SJCRH30 (cell line): ENCODE measurements at regions not wholly inside any gene's neighbourhood (a gene's known extent, or its start where the extent isn't known, plus 50 kb on each side); places are given as distances from the start of the nearest gene placed in this dataset.

ENCODE experiments used
- DNase-seq, 2 experiments: peaks; one replicate each; pipeline ENCODE4 v3.0.0-alpha.2; 2015 to 2020
- H3K27ac ChIP-seq: fragments of 250-450 bp; sonication (Bioruptor Pico); 2 replicates; pipeline ENCODE4 v1.5.1; 2020; ENCODE audit warnings: mild to moderate bottlenecking, moderate library complexity
- H3K27me3 ChIP-seq: fragments of 250-450 bp; sonication (Bioruptor Pico); 2 replicates; pipeline ENCODE4 v1.5.1; 2020; ENCODE audit warnings: mild to moderate bottlenecking, moderate library complexity
- H3K36me3 ChIP-seq: fragments of 250-450 bp; sonication (Bioruptor Pico); 2 replicates; pipeline ENCODE4 v1.5.1; 2020; ENCODE audit warnings: mild to moderate bottlenecking, moderate library complexity
- H3K4me1 ChIP-seq: fragments of 250-450 bp; sonication (Bioruptor Pico); 2 replicates; pipeline ENCODE4 v1.5.1; 2020; ENCODE audit warnings: mild to moderate bottlenecking, moderate library complexity
- H3K4me3 ChIP-seq: fragments of 250-450 bp; sonication (Bioruptor Pico); 2 replicates; pipeline ENCODE4 v1.5.1; 2020; ENCODE audit warnings: mild to moderate bottlenecking, moderate library complexity
- H3K9me3 ChIP-seq: fragments of 250-450 bp; sonication (Bioruptor Pico); replicated peaks from 2 replicates; pipeline ENCODE4 v1.5.1; 2020; ENCODE audit warnings: mild to moderate bottlenecking, moderate library complexity

DNA sequence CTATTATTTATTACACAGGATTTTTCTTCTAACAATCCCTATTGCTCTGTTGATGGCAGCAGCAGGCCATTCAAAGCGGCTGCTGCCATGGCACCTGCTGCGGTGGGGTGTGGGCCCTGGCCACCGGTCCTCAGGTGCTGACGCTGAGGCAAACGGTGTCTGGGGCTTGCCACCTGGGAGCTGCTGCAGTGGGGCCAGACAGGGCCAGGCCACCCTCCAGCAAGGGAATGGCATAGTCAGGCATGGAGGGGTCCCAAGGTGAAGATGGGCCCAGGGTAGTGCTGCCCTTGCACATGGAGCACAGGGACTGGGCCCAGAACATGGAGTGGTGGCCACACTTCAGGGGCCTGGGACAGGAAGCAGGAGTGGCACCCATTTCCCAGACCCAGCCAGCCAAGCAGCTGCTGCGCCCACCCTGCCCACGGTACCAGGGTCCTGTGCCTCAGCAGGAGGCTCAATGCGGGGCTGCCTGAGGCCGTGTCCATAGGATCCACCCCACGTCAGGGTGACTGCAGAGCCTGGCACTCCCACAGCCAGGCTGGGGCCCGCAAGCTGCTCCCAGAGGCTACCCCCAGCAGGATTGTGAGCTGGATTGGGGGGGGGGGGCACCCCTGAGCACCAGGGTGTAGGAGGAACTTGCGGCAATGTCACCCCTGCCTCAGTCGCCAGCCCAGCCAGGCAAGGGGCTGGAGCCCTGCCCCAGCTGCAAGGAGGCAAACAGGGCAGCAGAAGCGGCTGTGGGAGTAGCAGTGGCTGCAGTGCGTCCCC is 53.9 kb upstream of the KRTAP11-1 start:
- Histone ChIP-seq H3K4me3 (no peak overlapping the region), H3K4me1 (no peaks in the 10 kb centered on the region), H3K27ac (no peak overlapping the region), H3K27me3 (no peaks in the 10 kb centered on the region), H3K36me3 (no peaks in the 10 kb centered on the region), H3K9me3 (no peaks in the 10 kb centered on the region)
- no peak for DNase-seq

GRCh38 chr21:30932686-30933085 is 51.3 kb upstream of the KRTAP11-1 start:
- Histone ChIP-seq H3K27ac (no peak overlapping the region), H3K4me1 (no peaks in the 10 kb centered on the region), H3K27me3 (no peaks in the 10 kb centered on the region), H3K4me3 (no peak overlapping the region), H3K9me3 (no peaks in the 10 kb centered on the region), H3K36me3 (no peaks in the 10 kb centered on the region)
- no peak for DNase-seq
